NOMO-1 treated with dmso at 0.1 percent for 144 hours (cell line): ENCODE measurements at regions not wholly inside any gene's neighbourhood (a gene's known extent, or its start where the extent isn't known, plus 50 kb on each side); places are given as distances from the start of the nearest gene placed in this dataset.
"Not testable (repeated sequence)": the region's sequence is repeated elsewhere in the genome, so short reads cannot be mapped to it uniquely, and the experiment has no call there.

Experiments
- DNase-seq: peaks from one replicate; lab custom pipeline; 2025; ENCODE audit not compliant: unreplicated experiment; lab: John Stamatoyannopoulos, UW

DNA sequence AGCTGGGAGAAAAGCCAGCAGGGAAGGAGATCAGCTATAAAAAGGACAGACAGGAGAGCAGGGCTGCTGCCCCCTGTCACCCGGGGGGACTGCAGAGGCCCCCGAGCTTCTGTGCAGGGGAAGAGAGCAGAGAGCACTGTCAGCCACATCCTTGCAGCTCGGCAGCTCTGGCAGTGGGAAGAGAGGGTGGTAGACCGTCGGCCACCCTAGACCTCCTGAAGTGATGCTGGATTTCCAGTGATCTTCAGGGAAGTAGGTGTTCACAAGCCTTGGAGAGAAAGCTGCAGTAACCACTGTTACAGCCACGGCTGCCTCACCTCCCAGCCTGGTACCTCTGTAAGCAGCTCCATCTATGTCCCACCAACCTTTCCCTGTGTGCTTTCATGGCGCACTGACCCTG, 134.9 kb downstream of the TFCP2L1 start:
- DNase-seq: no peak

DNA sequence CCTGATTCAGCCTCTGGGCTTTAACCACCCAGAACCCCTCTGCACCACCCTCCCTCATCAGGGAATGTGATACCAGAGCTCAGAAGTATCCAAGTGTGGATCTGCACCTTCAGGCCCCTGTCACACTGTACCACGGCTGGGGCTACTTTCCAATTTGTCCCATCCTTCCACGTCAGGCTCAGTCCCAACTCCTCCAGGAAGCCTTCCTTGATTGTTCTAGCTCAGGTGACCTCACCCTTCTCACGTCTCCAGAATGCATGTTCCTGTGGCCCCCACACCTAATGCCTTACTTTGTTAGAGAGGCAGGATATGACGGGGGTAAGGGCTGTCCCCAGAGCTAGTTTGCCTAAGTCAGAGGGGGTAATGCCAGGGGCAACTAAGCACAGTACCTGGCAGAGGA, 134.3 kb downstream of the TFCP2L1 start:
- no peak for DNase-seq

DNA sequence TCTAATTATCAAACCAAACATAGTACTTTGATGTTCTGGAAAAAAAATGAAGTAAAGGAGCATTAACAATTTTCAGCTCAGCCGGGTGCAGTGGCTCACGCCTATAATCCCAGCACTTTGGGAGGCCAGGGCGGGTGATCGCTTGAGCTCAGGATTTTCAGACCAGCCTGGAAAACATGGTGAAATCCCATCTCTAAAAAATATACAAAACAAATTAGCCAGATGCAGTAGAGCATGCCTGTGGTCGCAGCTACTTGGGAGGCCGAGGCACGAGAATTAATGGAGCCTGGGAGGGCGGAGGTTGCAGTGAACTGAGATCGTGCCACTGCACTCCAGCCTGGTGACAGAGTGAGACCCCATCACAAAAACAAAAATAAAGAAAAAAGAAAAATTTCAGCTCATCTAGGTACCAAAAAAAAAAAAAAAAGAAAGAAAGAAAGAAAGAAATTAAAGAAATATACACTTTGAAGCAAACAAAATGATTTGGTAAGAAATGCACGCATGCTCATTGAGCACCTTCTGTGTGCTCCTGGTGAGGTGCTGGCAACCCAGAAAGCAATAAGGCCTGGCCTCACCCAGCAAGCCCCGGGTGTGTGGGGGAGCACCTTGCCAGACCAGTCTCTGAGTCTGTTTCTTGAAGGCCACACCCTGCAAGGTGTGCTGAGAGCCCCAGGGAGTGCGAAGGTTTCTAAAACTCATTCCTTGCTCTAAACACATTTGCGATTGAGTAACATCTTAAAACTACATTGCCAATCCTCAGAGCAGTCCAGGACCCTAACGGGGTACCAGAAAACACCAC, 133.5 kb downstream of the TFCP2L1 start:
- no peak for DNase-seq

DNA sequence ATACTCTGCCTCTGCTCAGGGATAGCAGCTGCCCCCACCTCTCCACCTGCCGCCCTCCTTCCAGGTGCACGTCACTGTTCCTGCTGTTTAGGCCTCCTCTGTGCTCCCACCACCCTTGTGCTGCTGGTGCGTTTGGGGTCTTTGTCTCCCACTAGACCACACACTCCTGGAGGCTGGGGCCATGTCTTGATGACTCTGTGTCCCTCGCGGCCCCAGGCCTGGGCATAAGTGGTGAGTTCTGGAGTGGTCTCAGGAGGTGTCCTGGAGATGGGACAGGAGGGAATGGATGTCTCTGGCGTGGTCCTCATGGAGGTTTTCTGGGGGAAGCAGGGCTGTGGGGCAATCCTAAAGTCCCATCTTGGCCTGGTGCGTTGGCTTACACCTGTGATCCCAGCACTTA, 132.1 kb downstream of the TFCP2L1 start:
- DNase-seq: no peak

DNA sequence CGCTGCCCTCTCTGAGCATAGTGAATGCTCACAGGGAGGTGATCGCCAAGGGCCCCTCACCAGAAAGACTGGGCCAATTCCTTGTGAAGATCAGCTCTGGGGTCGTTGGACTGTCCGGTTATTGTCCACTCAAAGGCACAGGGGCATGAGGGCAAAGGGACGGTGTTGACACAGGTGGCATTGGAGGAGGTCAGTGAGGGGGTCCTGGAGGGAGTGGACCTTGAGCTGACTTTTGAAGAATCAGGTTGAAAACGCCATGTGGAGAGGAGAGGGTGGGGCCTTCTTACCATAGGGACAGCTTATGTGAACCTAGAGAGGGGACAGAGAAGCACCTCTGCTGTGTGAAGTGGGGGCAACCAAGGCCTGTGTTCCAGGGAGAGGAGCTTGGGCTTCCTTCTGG, 131.5 kb downstream of the TFCP2L1 start:
- no peak for DNase-seq

DNA sequence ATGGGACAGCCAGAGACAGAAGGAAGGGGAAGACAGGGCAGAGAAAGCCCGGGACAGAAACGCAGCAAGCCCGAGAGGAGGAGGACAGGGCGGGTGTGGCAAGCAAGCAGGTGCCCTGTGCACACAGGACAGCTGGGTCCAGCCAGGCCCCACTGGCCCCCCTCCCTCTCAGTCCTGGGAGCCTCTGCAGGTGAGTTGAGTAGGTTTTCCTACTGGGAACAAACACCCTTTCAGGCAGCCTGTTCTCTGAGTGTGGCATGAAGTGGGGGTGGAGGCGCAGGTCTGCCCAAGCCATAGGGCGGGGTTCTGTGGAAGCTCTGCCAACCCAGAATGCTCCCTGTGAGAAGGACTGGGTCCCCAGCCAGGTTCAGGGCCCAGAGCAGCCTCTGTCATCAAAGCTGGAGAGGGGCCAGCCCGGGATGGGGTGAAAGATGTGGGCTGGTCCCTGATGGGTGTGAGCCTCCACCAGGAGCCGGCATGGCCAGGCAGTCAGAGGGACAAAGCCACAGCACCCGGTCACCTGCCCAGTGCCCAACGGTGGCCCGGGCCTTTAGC, 129.4 kb downstream of the TFCP2L1 start:
- no peak for DNase-seq

DNA sequence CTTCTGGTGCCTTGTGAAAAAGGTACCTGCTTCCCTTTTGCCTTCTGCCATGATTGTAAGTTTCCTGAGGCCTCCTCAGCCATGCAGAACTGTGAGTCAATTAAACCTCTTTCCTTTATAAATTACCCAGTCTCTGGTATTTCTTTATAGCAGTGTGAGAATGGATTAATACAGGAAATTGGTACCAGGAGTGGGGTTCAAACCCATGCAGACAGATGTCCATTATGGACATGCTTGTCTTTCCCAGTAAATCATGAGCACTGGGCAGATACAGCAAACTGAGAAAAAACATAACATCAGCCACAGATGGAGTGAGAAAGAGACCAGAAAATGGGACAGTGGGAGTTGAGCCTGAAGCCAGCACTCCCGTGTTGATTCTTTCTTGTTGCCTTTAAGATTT, 127.5 kb downstream of the TFCP2L1 start:
- DNase-seq: not testable (repeated sequence)

DNA sequence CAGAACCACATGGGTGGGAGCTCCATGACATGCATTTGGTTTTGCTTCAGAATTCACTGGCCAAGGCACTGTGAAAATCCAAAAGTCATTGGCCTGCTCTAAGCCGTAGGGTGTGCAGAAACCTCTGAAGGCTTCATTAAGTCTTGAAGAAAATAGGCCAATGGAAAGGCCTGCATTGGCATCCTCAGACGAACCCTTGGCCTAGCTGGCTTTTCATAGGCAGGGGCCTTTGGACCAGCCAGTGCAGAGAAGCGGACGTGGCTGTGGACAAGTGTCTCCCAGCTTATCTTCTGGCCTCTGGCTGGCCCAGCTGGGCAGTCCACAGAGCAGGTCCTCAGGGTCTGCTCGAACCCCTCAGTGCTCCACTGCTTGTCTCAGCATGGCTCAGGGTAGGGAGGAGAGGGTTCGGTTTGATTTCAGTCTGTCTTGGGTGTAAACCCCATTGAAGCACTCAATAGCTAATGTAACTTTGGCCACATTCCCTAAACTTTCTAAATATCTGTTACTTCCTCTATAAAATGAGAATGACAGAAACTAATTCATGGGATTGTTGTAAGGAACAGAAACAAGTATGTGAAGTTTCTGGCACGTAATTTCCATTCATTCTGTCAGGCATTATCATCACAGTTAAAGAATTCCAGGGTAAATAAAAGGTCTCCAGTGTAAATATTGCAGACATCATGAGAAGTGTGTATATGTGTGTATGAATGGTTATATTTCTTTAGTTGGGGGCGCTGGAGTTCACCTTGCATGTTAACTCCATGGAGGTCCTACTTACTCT, 125.5 kb downstream of the TFCP2L1 start:
- DNase-seq: no peak

DNA sequence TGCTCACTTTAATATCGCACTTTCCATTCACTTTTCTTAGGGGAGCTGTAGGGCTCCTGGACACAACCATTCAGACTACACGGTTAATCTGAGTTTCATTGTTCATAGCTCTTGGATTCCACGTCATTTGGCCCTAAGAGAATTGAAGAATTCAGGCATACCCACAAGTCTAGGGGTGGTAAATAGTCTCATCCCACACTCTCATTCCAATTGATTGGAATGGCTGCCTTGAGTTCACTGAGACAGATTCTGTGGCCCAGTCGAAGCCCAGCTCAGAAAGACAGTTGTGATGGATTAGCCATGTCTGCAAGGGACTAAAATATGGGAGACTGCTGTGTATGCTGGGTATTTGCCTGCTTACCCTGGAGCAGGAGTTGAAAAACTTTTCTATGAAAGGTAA, 124.6 kb downstream of the TFCP2L1 start:
- no peak for DNase-seq

DNA sequence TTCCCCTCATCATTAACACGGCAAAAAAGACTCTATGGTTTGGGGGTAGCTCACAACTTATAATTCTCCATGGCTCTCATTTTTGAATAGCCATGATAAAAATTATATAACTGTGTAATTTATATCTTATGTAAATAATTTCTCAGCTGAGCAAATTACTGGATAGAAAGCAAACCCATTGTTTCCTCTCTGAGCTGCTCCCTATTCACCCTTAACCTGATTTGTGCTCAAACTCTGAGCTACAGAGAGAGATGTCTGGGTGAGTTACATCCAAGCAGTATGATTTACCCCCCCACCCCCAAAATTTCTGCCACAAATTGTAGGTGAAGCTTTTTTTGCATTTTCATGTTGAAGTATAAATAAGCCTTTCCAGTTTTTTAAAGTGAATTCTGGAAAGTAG, 123.7 kb downstream of the TFCP2L1 start:
- DNase-seq: no peak

DNA sequence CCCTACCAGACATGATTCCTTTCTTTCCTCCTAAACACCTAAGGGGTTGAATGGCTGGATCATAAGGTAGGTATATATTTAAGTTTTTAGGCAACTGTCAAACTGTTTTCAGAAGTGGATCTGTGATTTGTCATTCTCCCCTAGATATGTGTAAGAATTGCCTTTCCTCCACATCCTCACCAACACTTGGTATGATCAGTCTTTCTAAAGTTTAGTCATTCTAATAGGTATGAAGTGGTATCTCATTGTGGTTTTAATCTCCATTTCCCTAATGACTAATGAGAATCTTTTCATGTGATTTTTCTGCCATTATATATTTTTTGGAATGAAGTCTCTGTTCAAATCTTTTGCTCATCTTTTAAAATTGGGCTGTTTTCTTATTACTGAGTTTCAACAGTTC, 122.1 kb downstream of the TFCP2L1 start:
- no peak for DNase-seq

DNA sequence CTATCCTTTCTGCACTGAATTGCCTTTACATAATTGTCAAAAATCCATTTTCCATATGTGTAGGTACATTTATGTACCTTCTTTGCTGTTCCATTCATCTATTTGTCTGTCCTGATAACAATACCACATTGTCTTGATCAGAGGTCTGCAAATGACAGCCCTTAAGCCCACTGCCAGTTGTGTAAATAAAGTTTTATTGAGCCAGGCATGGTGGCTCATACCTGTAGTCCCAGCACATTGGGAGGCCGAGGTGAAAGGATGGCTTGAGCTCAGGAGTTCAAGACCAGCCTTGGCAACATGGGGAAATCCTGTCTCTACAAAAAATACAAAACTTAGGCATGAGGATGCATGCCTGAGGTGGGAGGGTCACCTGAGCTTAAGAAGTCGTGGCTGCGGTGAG, 121.0 kb downstream of the TFCP2L1 start:
- DNase-seq: no peak

DNA sequence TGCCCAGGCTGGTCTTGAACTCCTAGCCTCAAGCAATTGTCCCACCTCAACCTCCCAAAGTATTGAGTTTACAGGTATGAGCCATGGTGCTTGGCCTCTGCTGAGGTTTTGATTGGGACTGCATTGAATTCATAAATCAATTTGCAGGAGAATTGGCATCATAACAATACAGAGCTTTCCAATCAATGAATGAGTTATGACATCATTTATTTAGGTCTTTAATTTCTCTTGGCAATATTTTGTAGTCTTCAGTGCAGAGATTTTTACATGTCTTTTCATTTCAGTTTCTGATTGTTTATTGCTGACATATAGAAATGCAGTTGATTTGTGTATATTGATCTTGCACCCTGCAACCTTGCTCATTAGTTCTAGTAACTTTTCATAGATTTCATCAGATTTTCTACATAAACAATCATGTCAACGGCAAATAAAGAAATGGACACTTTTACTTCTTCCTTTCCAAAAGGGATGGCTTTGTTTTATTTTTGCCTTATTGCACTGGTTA, 119.9 kb downstream of the TFCP2L1 start:
- DNase-seq: no peak
